ENCODE measurements at regions not wholly inside any gene's neighbourhood (a gene's known extent, or its start where the extent isn't known, plus 50 kb on each side); places are given as distances from the start of the nearest gene placed in this dataset.
"Not testable (repeated sequence)": the region's sequence is repeated elsewhere in the genome, so short reads cannot be mapped to it uniquely, and the experiment has no call there.

DNA sequence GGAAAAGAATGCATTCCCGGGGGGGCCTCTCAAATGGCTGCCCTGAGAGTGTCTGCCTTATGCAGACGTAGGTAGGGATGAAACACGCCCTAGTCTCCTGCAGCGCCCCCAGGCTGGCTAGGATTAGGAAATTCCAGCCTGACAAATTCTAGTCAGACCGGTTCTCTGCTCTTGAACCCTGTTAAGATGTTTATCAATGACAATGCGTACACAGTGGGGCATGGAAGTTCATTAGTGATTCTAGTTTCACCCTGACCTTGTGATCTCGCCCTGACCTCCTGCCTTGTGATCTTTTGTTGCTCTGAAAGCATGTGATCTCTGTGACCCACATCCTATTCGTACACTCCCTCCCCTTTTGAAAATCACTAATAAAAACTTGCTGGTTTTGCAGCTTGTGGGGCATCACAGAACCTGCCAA is 88.7 kb downstream of the MAP3K8 start:
- not testable (repeated sequence) for H3K27me3 Mint-ChIP-seq (ENCODE audit: low read depth); H3K4me3 Mint-ChIP-seq; DNase-seq; H3K9me3 Mint-ChIP-seq; ATAC-seq (replicated peaks in 1 of 2); H3K36me3 Mint-ChIP-seq (ENCODE audit: insufficient read depth in 2 of 2); H3K27ac Mint-ChIP-seq
- H3K4me1 Mint-ChIP-seq (ENCODE audit: low read depth): peaks cover 24% of the 10 kb centered on the region

DNA sequence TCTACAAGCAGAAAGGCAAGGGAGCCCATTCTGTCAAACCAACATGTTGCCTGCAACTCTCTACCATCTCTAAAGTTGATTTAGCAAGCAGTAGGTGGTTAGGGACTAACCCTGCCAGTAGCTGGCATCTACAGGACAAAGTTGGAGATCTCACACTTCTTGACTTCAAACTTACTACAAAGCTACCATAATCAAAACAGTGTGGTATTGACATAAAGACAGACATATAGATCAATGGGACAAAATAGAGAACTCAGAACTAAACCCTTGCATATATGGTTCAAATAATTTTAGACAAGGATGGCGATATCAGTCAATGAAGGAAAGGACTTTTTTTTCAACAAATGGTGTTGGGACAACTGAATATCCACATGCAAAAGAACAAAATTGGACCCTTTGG is 84.9 kb downstream of the MAP3K8 start:
- DNase-seq: no peak
- no peak overlapping the region for H3K27ac Mint-ChIP-seq
- peaks cover 2 to 4% of the 10 kb centered on the region in 2 donors for H3K36me3 Mint-ChIP-seq (ENCODE audit: insufficient read depth in 2 of 2)
- H3K4me3 Mint-ChIP-seq: no peak overlapping the region
- H3K9me3 Mint-ChIP-seq: peaks cover 4 to 7% of the 10 kb centered on the region in 2 donors
- no peaks in the 10 kb centered on the region for H3K4me1 Mint-ChIP-seq (ENCODE audit: low read depth)
- no peaks in the 10 kb centered on the region for H3K27me3 Mint-ChIP-seq (ENCODE audit: low read depth)
- no peak for ATAC-seq (replicated peaks in 1 of 2)

All from activated T-cell treated with anti-CD3 and anti-CD28 coated beads, Interleukin-2, amount 50 U/mL, for 72 hours (primary cell).